HuH-7 (cell line): ENCODE measurements at regions not wholly inside any gene's neighbourhood (a gene's known extent, or its start where the extent isn't known, plus 50 kb on each side); places are given as distances from the start of the nearest gene placed in this dataset.
"Not testable (repeated sequence)": the region's sequence is repeated elsewhere in the genome, so short reads cannot be mapped to it uniquely, and the experiment has no call there.

ENCODE experiments used
- DNase-seq: peaks from one replicate; pipeline ENCODE4 v3.0.0; 2011; ENCODE audit warnings: low spot score

GRCh38 chr9:22225856-22226255, 216.8 kb upstream of the CDKN2B start:
- DNase-seq = not testable (repeated sequence)

GRCh38 chr9:22227986-22228385, 218.6 kb upstream of the DMRTA1 start:
- no peak for DNase-seq

GRCh38 chr9:22228542-22228941, 218.1 kb upstream of the DMRTA1 start:
- no peak for DNase-seq

GRCh38 chr9:22229069-22229468, 217.6 kb upstream of the DMRTA1 start:
- no peak for DNase-seq

- DNase-seq = not testable (repeated sequence)
Measured at GRCh38 chr9:22231309-22231708, 215.3 kb upstream of the DMRTA1 start.

GRCh38 chr9:22232971-22233370, 213.7 kb upstream of the DMRTA1 start:
- no peak for DNase-seq

GRCh38 chr9:22237497-22238363, 208.9 kb upstream of the DMRTA1 start:
- no peak for DNase-seq

- no peak for DNase-seq
Measured at GRCh38 chr9:22238809-22239684, 207.6 kb upstream of the DMRTA1 start.

- DNase-seq = no peak
Measured at GRCh38 chr9:22240619-22241018, 206.0 kb upstream of the DMRTA1 start.

GRCh38 chr9:22241024-22241423, 205.6 kb upstream of the DMRTA1 start:
- no peak for DNase-seq

- no peak for DNase-seq
Measured at GRCh38 chr9:22241611-22242010, 205.0 kb upstream of the DMRTA1 start.

GRCh38 chr9:22244139-22245011, 202.2 kb upstream of the DMRTA1 start:
- DNase-seq = no peak

GRCh38 chr9:22255337-22255736, 191.3 kb upstream of the DMRTA1 start:
- DNase-seq = no peak

- DNase-seq = no peak
Measured at GRCh38 chr9:22256381-22256780, 190.2 kb upstream of the DMRTA1 start.

GRCh38 chr9:22257026-22257816, 189.4 kb upstream of the DMRTA1 start:
- no peak for DNase-seq

- no peak for DNase-seq
Measured at GRCh38 chr9:22265038-22265437, 181.6 kb upstream of the DMRTA1 start.

- no peak for DNase-seq
Measured at GRCh38 chr9:22265534-22265933, 181.1 kb upstream of the DMRTA1 start.

GRCh38 chr9:22274477-22274876, 172.1 kb upstream of the DMRTA1 start:
- DNase-seq = no peak

- DNase-seq = no peak
Measured at GRCh38 chr9:22278426-22278825, 168.2 kb upstream of the DMRTA1 start.

GRCh38 chr9:22279636-22280035, 167.0 kb upstream of the DMRTA1 start:
- no peak for DNase-seq

GRCh38 chr9:22285066-22285465, 161.6 kb upstream of the DMRTA1 start:
- DNase-seq = no peak
